Thoracic aorta (tissue), 2 donors: ENCODE measurements at regions not wholly inside any gene's neighbourhood (a gene's known extent, or its start where the extent isn't known, plus 50 kb on each side); places are given as distances from the start of the nearest gene placed in this dataset.

Source experiments
- ATAC-seq: fragments of 150-250 bp; one replicate; pipeline ENCODE4 v1.8.0; 2017; ENCODE audit warnings: low read depth; ENCODE audit not compliant: insufficient number of reproducible peaks, low FRiP score
- DNase-seq: peaks from one replicate; pipeline ENCODE4 v3.0.0-alpha.2; 2020; ENCODE audit warnings: low spot score
- H3K27ac ChIP-seq, 2 donors: fragments of 200-600 bp; sonication (generic); 1 replicate in 1 of 2; 2 replicates in 1 of 2; pipeline ENCODE4 v1.5.1; 2016; ENCODE audit warnings: mild to moderate bottlenecking in 2 of 2, moderate library complexity in 2 of 2
- H3K27me3 ChIP-seq: fragments of 200-600 bp; sonication (generic); replicated peaks from 2 replicates; pipeline ENCODE4 v1.6.0; 2016; ENCODE audit warnings: mild to moderate bottlenecking; ENCODE audit not compliant: insufficient read depth
- H3K36me3 ChIP-seq: fragments of 200-600 bp; sonication (generic); one replicate; pipeline ENCODE4 v1.5.1; 2016
- H3K4me1 ChIP-seq, 2 donors: fragments of 200-600 bp; sonication (generic); 1 replicate in 1 of 2; 2 replicates in 1 of 2; pipeline versions ENCODE4 v1.5.1 to v1.6.0; 2016; ENCODE audit warnings: low read depth in 2 of 2, mild to moderate bottlenecking in 1 of 2; ENCODE audit not compliant: control insufficient read depth in 1 of 2
- H3K4me3 ChIP-seq: fragments of 200-600 bp; sonication (generic); 2 replicates; pipeline ENCODE4 v1.5.1; 2016; ENCODE audit warnings: mild to moderate bottlenecking
- H3K9me3 ChIP-seq: fragments of 200-600 bp; sonication (generic); 2 replicates; pipeline ENCODE4 v1.5.1; 2016
- CTCF ChIP-seq: fragments of 200-600 bp; sonication (generic); IDR thresholded peaks from one replicate; pipeline ENCODE4 v1.5.1; 2019; ENCODE audit warnings: antibody characterized with exemption

- Histone ChIP-seq H3K4me3 (no peak overlapping the region), H3K27ac (no peak overlapping the region), H3K27me3 (no peaks in the 10 kb centered on the region), H3K9me3 (no peaks in the 10 kb centered on the region), H3K4me1 (peaks cover 5 to 19% of the 10 kb centered on the region in 2 donors), H3K36me3 (no peaks in the 10 kb centered on the region)
- DNase-seq (no peak), ATAC-seq (no peak)
- no peak for TF ChIP-seq CTCF
These were observed 202.9 kb downstream of the USP12 start for GRCh38 chr13:26968431-26969341.

GRCh38 chr13:26967119-26968038, 204.2 kb downstream of the USP12 start:
- no peak for TF ChIP-seq CTCF
- H3K36me3 ChIP-seq = no peaks in the 10 kb centered on the region
- no peak overlapping the region for H3K27ac ChIP-seq
- no peaks in the 10 kb centered on the region for H3K9me3 ChIP-seq
- no peak for ATAC-seq
- H3K27me3 ChIP-seq = no peaks in the 10 kb centered on the region
- H3K4me1 ChIP-seq = peaks cover 5 to 19% of the 10 kb centered on the region in 2 donors
- no peak for DNase-seq
- H3K4me3 ChIP-seq = no peak overlapping the region

- no peak for DNase-seq
These were observed 204.9 kb downstream of the USP12 start for GRCh38 chr13:26966701-26967080.

GRCh38 chr13:26965952-26966700, 205.5 kb downstream of the USP12 start:
- H3K4me3 ChIP-seq = no peak overlapping the region
- no peak for ATAC-seq
- no peaks in the 10 kb centered on the region for H3K36me3 ChIP-seq
- no peak overlapping the region for H3K27ac ChIP-seq
- DNase-seq = no peak
- no peaks in the 10 kb centered on the region for H3K9me3 ChIP-seq
- peaks cover 5 to 19% of the 10 kb centered on the region in 2 donors for H3K4me1 ChIP-seq
- no peaks in the 10 kb centered on the region for H3K27me3 ChIP-seq
- TF ChIP-seq CTCF = no peak

More at GRCh38 chr13:26966701-26967080, 204.9 kb downstream of the USP12 start:
- Histone ChIP-seq H3K9me3 (no peaks in the 10 kb centered on the region), H3K4me1 (peaks cover 5 to 19% of the 10 kb centered on the region in 2 donors), H3K36me3 (no peaks in the 10 kb centered on the region), H3K27me3 (no peaks in the 10 kb centered on the region), H3K4me3 (no peak overlapping the region), H3K27ac (no peak overlapping the region)
- TF ChIP-seq CTCF = no peak
- no peak for ATAC-seq
